ENCODE measurements at regions not wholly inside any gene's neighbourhood (a gene's known extent, or its start where the extent isn't known, plus 50 kb on each side); places are given as distances from the start of the nearest gene placed in this dataset.

DNA sequence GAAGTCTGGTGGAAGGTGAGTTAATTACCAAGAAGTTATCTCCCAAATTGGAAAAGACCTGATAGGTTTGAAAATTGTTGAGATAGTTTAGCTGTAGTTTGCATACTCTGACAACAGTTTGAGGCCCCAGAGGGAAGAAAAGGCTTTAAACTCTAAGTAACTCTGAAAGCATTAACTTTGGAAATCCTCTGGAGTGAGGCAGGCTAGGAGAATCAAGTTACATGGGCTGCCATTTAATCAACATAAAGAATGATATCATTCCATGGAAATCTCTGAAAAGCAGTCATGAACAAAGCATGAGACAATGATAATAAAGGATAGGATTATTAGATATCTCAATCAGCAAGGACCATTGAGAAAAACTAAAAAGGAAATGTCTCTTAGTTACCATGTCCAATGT lies 647.1 kb downstream of the ANKRD50 start:
- TF ChIP-seq, protein P1, sequence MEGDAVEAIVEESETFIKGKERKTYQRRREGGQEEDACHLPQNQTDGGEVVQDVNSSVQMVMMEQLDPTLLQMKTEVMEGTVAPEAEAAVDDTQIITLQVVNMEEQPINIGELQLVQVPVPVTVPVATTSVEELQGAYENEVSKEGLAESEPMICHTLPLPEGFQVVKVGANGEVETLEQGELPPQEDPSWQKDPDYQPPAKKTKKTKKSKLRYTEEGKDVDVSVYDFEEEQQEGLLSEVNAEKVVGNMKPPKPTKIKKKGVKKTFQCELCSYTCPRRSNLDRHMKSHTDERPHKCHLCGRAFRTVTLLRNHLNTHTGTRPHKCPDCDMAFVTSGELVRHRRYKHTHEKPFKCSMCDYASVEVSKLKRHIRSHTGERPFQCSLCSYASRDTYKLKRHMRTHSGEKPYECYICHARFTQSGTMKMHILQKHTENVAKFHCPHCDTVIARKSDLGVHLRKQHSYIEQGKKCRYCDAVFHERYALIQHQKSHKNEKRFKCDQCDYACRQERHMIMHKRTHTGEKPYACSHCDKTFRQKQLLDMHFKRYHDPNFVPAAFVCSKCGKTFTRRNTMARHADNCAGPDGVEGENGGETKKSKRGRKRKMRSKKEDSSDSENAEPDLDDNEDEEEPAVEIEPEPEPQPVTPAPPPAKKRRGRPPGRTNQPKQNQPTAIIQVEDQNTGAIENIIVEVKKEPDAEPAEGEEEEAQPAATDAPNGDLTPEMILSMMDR (IDR thresholded peaks at IDR 0.05; ENCODE audit: low read length): no peak
- no peak for TF ChIP-seq EZH2 (optimal IDR thresholded peaks at IDR 0.05; ENCODE audit: low read depth, low read length)

All from MM.1S (cell line).